Trophoblast cell (in vitro differentiated cells and primary cell): ENCODE measurements at regions not wholly inside any gene's neighbourhood (a gene's known extent, or its start where the extent isn't known, plus 50 kb on each side); places are given as distances from the start of the nearest gene placed in this dataset.

ENCODE experiments used
- DNase-seq, 2 donors: peaks; one replicate each; pipeline ENCODE4 v3.0.0-alpha.2; 2016
- H2AFZ ChIP-seq: 2 replicates; pipeline ENCODE4 v1.6.1; 2013; ENCODE audit warnings: low read length, moderate library complexity, mild to moderate bottlenecking; ENCODE audit not compliant: insufficient read depth, poor library complexity
- H2AK5ac ChIP-seq: 2 replicates; pipeline ENCODE4 v1.6.1; 2013; ENCODE audit warnings: mild to moderate bottlenecking, low read length
- H2BK120ac ChIP-seq: 2 replicates; pipeline ENCODE4 v1.6.1; 2013; ENCODE audit warnings: low read length, mild to moderate bottlenecking, moderate library complexity; ENCODE audit not compliant: insufficient read depth, poor library complexity
- H2BK12ac ChIP-seq: 2 replicates; pipeline ENCODE4 v1.6.1; 2013; ENCODE audit warnings: mild to moderate bottlenecking, low read length, moderate library complexity
- H2BK5ac ChIP-seq: 2 replicates; pipeline ENCODE4 v1.6.1; 2013; ENCODE audit warnings: low read length, low read depth, moderate library complexity, mild to moderate bottlenecking; ENCODE audit not compliant: poor library complexity
- H3K14ac ChIP-seq: 2 replicates; pipeline ENCODE4 v1.6.1; 2013; ENCODE audit warnings: mild to moderate bottlenecking, low read length
- H3K18ac ChIP-seq: 2 replicates; pipeline ENCODE4 v1.6.1; 2013; ENCODE audit warnings: mild to moderate bottlenecking, low read length
- H3K23ac ChIP-seq: 2 replicates; pipeline ENCODE4 v1.6.1; 2013; ENCODE audit warnings: low read length
- H3K27ac ChIP-seq: 2 replicates; pipeline ENCODE4 v1.5.1; 2013; ENCODE audit warnings: low read depth, mild to moderate bottlenecking, inconsistent platforms, low read length, moderate library complexity
- H3K27me3 ChIP-seq: 2 replicates; pipeline ENCODE4 v1.6.1; 2013; ENCODE audit warnings: inconsistent platforms, mild to moderate bottlenecking, low read length, moderate library complexity; ENCODE audit not compliant: insufficient read depth
- H3K36me3 ChIP-seq, 2 experiments: 1 replicate in 1 of 2; 2 replicates in 1 of 2; pipeline ENCODE4 v1.6.1; 2013; ENCODE audit warnings: low read length in 2 of 2, mild to moderate bottlenecking in 2 of 2, moderate library complexity in 1 of 2; ENCODE audit not compliant: insufficient read depth in 2 of 2, control insufficient read depth in 1 of 2
- H3K4ac ChIP-seq: 2 replicates; pipeline ENCODE4 v1.6.1; 2013; ENCODE audit warnings: low read depth, mild to moderate bottlenecking, low read length, moderate library complexity
- H3K4me1 ChIP-seq, 2 experiments: 1 replicate in 1 of 2; 2 replicates in 1 of 2; pipeline ENCODE4 v1.6.1; 2013; ENCODE audit warnings: low read length in 2 of 2, mild to moderate bottlenecking in 2 of 2, moderate library complexity in 1 of 2; ENCODE audit not compliant: insufficient read depth in 2 of 2, control insufficient read depth in 1 of 2
- H3K4me2 ChIP-seq: 2 replicates; pipeline ENCODE4 v1.6.1; 2013; ENCODE audit warnings: inconsistent platforms, mild to moderate bottlenecking, low read length, moderate library complexity
- H3K4me3 ChIP-seq: 2 replicates; pipeline ENCODE4 v1.5.1; 2013; ENCODE audit warnings: mild to moderate bottlenecking, low read depth, low read length, inconsistent platforms
- H3K79me1 ChIP-seq: one replicate; pipeline ENCODE4 v1.6.1; 2013; ENCODE audit warnings: low read length
- H3K79me2 ChIP-seq: 2 replicates; pipeline ENCODE4 v1.6.1; 2013; ENCODE audit warnings: low read length, mild to moderate bottlenecking; ENCODE audit not compliant: control insufficient read depth, insufficient read depth, poor library complexity
- H3K9ac ChIP-seq: 2 replicates; pipeline ENCODE4 v1.6.1; 2013; ENCODE audit warnings: mild to moderate bottlenecking, low read length
- H3K9me3 ChIP-seq: 2 replicates; pipeline ENCODE4 v1.6.1; 2013; ENCODE audit warnings: low read depth, mild to moderate bottlenecking, control low read depth, inconsistent platforms, low read length; ENCODE audit not compliant: insufficient read depth
- H4K12ac ChIP-seq: 2 replicates; pipeline ENCODE4 v1.6.1; 2013; ENCODE audit warnings: low read depth, mild to moderate bottlenecking, low read length, moderate library complexity
- H4K8ac ChIP-seq: 2 replicates; pipeline ENCODE4 v1.6.1; 2013; ENCODE audit warnings: low read depth, mild to moderate bottlenecking, low read length, moderate library complexity
- H4K91ac ChIP-seq: one replicate; pipeline ENCODE4 v1.6.1; 2013; ENCODE audit warnings: low read depth, mild to moderate bottlenecking, low read length, moderate library complexity
- WGBS: extraction: QIAGEN DNeasy Blood & Tissue Kit; methylation state at CpG from one replicate; pipeline ENCODE4 v1.1.7; 2013; ENCODE audit warnings: missing lambda C conversion rate; ENCODE audit not compliant: insufficient read length, insufficient coverage; ENCODE audit errors: extremely low coverage; 5-methylcytosine and 5-hydroxymethylcytosine counted together

DNA sequence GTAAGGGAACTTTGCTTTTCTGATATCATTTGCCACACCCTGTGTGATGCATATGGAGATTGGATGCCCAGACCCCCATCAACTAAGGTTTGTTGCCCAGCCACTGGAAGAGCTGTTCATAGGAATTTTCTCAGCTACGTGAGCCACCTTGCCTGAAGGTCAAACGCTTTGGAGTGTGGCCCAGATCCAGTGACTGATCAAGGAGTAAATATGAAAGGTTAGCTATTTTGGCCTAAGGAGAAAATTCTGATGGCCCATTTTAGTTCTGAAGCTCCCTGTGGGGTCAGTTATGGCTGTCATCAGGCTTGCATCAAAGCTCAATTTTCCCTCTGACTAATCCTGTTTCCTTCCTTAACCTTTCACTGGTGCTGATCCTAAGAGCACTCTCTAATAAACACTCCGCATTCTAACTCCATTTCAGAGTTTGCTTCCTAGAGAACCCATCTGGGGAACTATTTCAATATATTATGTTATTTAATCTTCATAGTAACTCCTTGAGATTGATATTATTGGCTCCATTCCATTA lies 407.7 kb downstream of the SPRY1 start:
- peak in 1 of 2 donors; percentile 33 for DNase-seq
- H3K4me1 ChIP-seq = peaks cover 0 to 2% of the 10 kb centered on the region in 2 experiments
- no peak overlapping the region for H3K23ac ChIP-seq
- no peaks in the 10 kb centered on the region for H3K79me2 ChIP-seq
- no peak overlapping the region for H3K14ac ChIP-seq
- no peak overlapping the region for H2BK120ac ChIP-seq
- H4K91ac ChIP-seq = no peak overlapping the region
- no peak overlapping the region for H3K9ac ChIP-seq
- no peaks in the 10 kb centered on the region for H3K27me3 ChIP-seq
- no peak overlapping the region for H2AK5ac ChIP-seq
- no peak overlapping the region for H3K4me3 ChIP-seq
- H3K9me3 ChIP-seq = no peaks in the 10 kb centered on the region
- H3K18ac ChIP-seq = no peak overlapping the region
- no peak overlapping the region for H4K12ac ChIP-seq
- H2BK5ac ChIP-seq = no peak overlapping the region
- no peak overlapping the region for H3K4me2 ChIP-seq
- H3K36me3 ChIP-seq = no peaks in the 10 kb centered on the region
- H3K4ac ChIP-seq = no peak overlapping the region
- WGBS = no CpG with 5 or more reads among the region's 3 CpGs
- no peak overlapping the region for H3K27ac ChIP-seq
- no peak overlapping the region for H4K8ac ChIP-seq
- no peak overlapping the region for H2AFZ ChIP-seq
- H3K79me1 ChIP-seq = no peaks in the 10 kb centered on the region
- H2BK12ac ChIP-seq = no peak overlapping the region

- Histone ChIP-seq H2BK120ac (no peak overlapping the region), H3K27me3 (no peaks in the 10 kb centered on the region), H3K4ac (no peak overlapping the region), H3K79me2 (no peaks in the 10 kb centered on the region), H4K8ac (no peak overlapping the region), H3K27ac (no peak overlapping the region), H2BK12ac (no peak overlapping the region), H2AK5ac (no peak overlapping the region), H4K91ac (no peak overlapping the region), H3K9ac (no peak overlapping the region), H3K36me3 (no peaks in the 10 kb centered on the region), H3K23ac (no peak overlapping the region), H3K4me3 (no peak overlapping the region), H3K79me1 (no peaks in the 10 kb centered on the region), H3K14ac (no peak overlapping the region), H2BK5ac (no peak overlapping the region), H3K4me1 (peaks cover 0 to 2% of the 10 kb centered on the region in 2 experiments), H4K12ac (no peak overlapping the region), H3K18ac (no peak overlapping the region), H3K9me3 (no peaks in the 10 kb centered on the region), H3K4me2 (no peak overlapping the region), H2AFZ (no peak overlapping the region)
- no CpG with 5 or more reads among the region's 1 CpG for WGBS
- no peak for DNase-seq
These were observed 409.5 kb downstream of the SPRY1 start for GRCh38 chr4:123806056-123806455.

DNA sequence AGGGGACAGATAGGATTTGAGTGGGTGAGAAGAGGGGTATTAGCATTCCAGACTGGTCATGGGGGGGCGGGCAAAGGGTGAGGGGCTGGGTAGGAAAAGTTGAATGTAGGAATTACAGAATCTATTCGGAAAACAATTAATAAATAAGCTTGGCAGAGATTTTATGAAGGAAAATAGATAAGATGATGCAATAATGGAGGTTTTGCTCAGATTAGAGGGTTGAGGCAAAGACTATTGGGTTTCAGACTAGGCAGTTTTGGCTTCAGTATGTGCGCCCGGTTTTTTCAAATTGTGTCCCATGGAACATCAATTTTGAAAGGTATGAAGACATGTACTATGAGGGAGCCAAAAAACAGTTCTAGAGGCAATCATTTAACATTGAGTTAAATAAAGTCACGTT lies 410.6 kb downstream of the SPRY1 start:
- Histone ChIP-seq H3K27me3 (no peaks in the 10 kb centered on the region), H2AFZ (no peak overlapping the region), H4K12ac (no peak overlapping the region), H2AK5ac (no peak overlapping the region), H3K4me1 (peaks cover 0 to 2% of the 10 kb centered on the region in 2 experiments), H2BK12ac (no peak overlapping the region), H3K18ac (no peak overlapping the region), H3K27ac (no peak overlapping the region), H3K79me1 (no peaks in the 10 kb centered on the region), H3K4me3 (no peak overlapping the region), H3K9me3 (no peaks in the 10 kb centered on the region), H3K14ac (no peak overlapping the region), H2BK5ac (no peak overlapping the region), H3K9ac (no peak overlapping the region), H2BK120ac (no peak overlapping the region), H4K91ac (no peak overlapping the region), H3K4me2 (no peak overlapping the region), H3K4ac (no peak overlapping the region), H3K79me2 (no peaks in the 10 kb centered on the region), H4K8ac (no peak overlapping the region), H3K36me3 (no peaks in the 10 kb centered on the region), H3K23ac (no peak overlapping the region)
- WGBS = no CpG with 5 or more reads among the region's 5 CpGs
- DNase-seq = no peak

DNA sequence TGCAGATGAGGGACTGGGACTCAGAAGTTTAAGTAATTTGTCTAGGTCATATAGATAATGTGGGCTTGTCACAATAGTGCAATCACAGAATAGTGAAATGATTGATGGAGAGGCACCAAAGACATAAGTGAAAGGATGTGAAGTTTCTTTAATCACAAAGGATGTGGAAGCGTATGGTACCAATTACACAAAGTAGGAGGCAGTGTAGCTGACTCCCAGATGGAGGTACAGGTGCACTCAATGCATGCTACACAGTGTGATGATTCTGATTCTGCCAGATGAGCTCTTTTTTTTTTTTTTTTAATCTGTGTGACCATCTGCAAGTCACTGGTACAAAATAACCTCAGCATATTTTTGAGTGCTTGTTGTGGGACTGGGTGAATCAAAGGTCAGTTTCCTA lies 411.3 kb downstream of the SPRY1 start:
- no peak for DNase-seq
- Histone ChIP-seq H2AFZ (no peak overlapping the region), H3K9me3 (no peaks in the 10 kb centered on the region), H4K91ac (no peak overlapping the region), H3K79me2 (no peaks in the 10 kb centered on the region), H3K23ac (no peak overlapping the region), H2BK120ac (no peak overlapping the region), H3K27ac (no peak overlapping the region), H3K36me3 (no peaks in the 10 kb centered on the region), H3K4me2 (no peak overlapping the region), H2BK5ac (no peak overlapping the region), H4K12ac (no peak overlapping the region), H4K8ac (no peak overlapping the region), H2AK5ac (no peak overlapping the region), H3K4me1 (no peaks in the 10 kb centered on the region), H3K4me3 (no peak overlapping the region), H3K9ac (no peak overlapping the region), H3K27me3 (no peaks in the 10 kb centered on the region), H3K18ac (no peak overlapping the region), H2BK12ac (no peak overlapping the region), H3K4ac (no peak overlapping the region), H3K14ac (no peak overlapping the region), H3K79me1 (no peaks in the 10 kb centered on the region)
- no CpG with 5 or more reads among the region's 1 CpG for WGBS
